Nephron (organoid): ENCODE measurements at regions not wholly inside any gene's neighbourhood (a gene's known extent, or its start where the extent isn't known, plus 50 kb on each side); places are given as distances from the start of the nearest gene placed in this dataset.
"Not testable (repeated sequence)": the region's sequence is repeated elsewhere in the genome, so short reads cannot be mapped to it uniquely, and the experiment has no call there.

Experiments used
- H3K27ac Mint-ChIP-seq, 3 experiments: 2 replicates each; pipeline ENCODE4 v1.8.0; 2020; ENCODE audit warnings: mixed read lengths in 3 of 3, mild to moderate bottlenecking in 2 of 3, moderate library complexity in 1 of 3
- H3K27me3 Mint-ChIP-seq: 2 replicates; pipeline ENCODE4 v1.8.0; 2021; ENCODE audit warnings: low read depth, mild to moderate bottlenecking, moderate library complexity, mixed read lengths
- H3K36me3 Mint-ChIP-seq: 2 replicates; pipeline ENCODE4 v1.8.0; 2020; ENCODE audit warnings: low read depth, mixed read lengths
- H3K4me1 Mint-ChIP-seq: 2 replicates; pipeline ENCODE4 v1.8.0; 2020; ENCODE audit warnings: mixed read lengths
- H3K4me3 Mint-ChIP-seq, 3 experiments: 2 replicates each; pipeline ENCODE4 v1.8.0; 2020; ENCODE audit warnings: mild to moderate bottlenecking in 3 of 3, mixed read lengths in 3 of 3, moderate library complexity in 2 of 3
- H3K9me3 Mint-ChIP-seq: 2 replicates; pipeline ENCODE4 v1.8.0; 2020; ENCODE audit warnings: mixed read lengths
- TF ChIP-seq, protein P1 (sequence below), 3 experiments: fragments of 200-600 bp; sonication (generic); IDR thresholded peaks; one replicate each; pipeline ENCODE4 v1.5.0; 2021; ENCODE audit warnings: antibody characterized with exemption in 3 of 3; ENCODE audit not compliant: unreplicated experiment in 3 of 3

DNA sequence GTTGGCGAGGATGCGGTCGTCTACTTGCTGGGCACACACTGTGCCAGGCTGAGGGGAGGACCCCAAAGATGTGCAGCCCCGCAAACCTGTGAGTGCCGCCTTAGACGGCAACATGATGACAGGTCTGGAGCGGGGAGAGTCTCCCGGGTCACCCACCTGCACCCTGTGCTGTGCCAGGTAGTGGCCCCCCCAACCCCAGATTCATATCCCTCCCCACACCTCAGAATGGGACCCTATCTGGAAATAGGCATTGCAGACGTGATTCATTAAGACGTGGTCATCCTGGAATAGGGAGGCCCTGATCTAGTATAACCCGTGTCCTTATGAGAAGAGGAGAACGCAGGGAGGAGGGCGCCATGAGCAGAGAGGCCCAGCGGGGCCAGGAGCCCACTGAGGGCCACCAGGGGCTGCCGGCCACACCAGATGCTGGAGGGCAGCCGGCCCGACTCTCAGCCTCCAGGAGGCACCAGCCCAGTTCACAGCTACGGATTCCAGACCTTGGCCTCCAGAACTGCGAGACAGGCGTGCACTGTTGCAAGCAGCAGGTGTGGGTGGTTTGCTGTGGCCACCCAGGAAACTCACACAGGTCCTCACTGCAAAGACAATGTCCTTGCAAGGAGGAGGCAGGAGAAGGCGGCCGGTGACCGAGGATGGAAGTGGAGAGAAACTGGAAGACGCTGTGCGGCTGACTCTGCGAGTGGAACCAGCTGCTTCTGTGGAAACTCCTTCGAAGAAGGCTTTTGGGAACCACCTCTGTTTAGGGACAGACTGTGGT lies 131.9 kb upstream of the LPCAT1 start:
- Mint-ChIP-seq H3K36me3 (no peaks in the 10 kb centered on the region), H3K4me3 (no peak overlapping the region), H3K4me1 (no peaks in the 10 kb centered on the region), H3K27ac (no peak overlapping the region), H3K9me3 (no peaks in the 10 kb centered on the region), H3K27me3 (peaks cover 58% of the 10 kb centered on the region)
- TF ChIP-seq, protein P1, sequence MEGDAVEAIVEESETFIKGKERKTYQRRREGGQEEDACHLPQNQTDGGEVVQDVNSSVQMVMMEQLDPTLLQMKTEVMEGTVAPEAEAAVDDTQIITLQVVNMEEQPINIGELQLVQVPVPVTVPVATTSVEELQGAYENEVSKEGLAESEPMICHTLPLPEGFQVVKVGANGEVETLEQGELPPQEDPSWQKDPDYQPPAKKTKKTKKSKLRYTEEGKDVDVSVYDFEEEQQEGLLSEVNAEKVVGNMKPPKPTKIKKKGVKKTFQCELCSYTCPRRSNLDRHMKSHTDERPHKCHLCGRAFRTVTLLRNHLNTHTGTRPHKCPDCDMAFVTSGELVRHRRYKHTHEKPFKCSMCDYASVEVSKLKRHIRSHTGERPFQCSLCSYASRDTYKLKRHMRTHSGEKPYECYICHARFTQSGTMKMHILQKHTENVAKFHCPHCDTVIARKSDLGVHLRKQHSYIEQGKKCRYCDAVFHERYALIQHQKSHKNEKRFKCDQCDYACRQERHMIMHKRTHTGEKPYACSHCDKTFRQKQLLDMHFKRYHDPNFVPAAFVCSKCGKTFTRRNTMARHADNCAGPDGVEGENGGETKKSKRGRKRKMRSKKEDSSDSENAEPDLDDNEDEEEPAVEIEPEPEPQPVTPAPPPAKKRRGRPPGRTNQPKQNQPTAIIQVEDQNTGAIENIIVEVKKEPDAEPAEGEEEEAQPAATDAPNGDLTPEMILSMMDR (IDR thresholded peaks at IDR 0.05; ENCODE audit: unreplicated experiment in 3 of 3): no peak

DNA sequence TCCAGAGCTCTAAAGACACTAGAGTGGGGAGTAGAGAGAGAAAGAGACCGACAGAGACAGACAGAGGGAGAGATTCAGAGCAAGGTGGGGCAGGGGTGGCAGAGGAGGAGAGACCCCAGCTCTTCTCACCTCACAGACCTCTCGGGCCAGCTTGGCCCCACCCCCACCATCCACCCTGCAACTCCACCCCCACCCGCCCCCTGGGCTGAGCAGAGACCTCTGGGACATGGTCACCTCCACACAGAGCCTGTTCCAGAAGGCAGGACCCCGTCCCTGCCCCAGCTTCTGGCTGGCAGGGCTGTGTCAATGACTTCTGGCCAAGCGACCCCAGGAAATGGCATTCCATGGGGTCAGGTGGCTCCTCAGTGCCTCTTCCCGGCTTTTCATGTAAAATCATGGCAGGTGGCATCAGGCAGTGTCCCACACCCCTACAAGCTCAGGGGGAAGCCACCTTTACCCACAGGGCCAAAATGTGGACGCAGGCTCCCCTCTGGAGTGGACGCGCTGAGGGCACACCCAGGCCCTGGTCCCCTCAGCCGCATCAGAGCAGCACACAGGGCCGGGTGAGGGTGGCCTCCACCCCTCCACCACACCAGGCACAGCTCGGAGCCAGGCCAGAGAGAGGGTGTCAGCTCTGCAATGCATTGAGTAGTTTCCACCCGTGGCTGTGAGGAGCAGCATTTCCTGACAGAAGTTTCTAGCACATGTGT lies 131.2 kb upstream of the LPCAT1 start:
- peaks cover 63% of the 10 kb centered on the region for H3K27me3 Mint-ChIP-seq
- H3K9me3 Mint-ChIP-seq: no peaks in the 10 kb centered on the region
- H3K4me1 Mint-ChIP-seq: no peaks in the 10 kb centered on the region
- no peak overlapping the region for H3K4me3 Mint-ChIP-seq
- no peaks in the 10 kb centered on the region for H3K36me3 Mint-ChIP-seq
- H3K27ac Mint-ChIP-seq: no peak overlapping the region
- TF ChIP-seq, protein P1 (IDR thresholded peaks at IDR 0.05; ENCODE audit: unreplicated experiment in 3 of 3): no peak

DNA sequence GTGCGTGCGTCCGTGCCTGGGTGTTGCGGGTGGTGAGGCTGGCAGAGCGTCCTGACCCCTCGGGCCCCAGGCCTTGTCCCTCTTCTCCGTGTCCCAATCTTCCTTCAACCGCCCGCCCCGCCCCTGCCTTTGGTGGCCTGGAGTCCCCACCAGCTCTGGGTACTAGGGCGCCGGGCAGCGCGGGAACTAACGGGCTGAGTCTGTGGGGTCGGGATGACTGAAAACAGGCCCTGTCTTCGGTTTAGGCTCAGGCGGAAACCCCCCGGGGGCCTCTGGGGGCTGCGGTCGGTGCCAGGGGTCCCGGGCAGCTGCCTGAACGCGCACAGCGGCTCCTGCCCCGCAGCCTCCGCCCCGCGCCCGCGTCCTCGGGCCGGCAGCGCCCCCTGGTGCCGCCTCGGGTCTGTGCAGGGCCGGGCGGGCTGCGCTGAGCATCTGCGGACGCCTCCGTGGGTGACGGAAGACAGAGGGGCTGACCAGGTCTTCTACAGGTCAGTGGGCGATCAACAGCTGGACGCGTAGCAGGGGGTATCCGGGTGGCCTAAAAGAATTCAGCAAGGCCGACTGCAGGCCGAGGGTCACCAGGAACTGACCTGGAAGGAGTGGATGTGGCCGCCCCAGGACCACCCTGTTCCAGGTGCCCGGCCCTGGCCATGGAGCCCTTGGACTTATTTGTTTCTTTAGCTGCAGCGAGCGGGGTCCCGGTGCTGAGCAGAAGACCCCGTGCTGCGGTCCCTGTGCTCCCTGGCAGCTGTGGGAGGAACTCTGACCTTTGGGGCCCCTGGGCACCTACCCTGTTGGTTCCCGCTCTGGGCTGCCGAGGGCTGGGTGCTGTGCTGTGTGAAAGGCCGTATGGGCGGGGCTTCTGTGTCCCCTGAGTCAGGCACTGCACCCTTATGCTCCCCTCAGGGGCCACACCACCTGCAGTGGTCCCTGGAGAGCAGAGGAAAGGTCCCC lies 130.2 kb upstream of the LPCAT1 start:
- H3K36me3 Mint-ChIP-seq, H3K4me1 Mint-ChIP-seq, H3K9me3 Mint-ChIP-seq, H3K27ac Mint-ChIP-seq: not testable (repeated sequence)
- TF ChIP-seq, protein P1 (IDR thresholded peaks at IDR 0.05; ENCODE audit: unreplicated experiment in 3 of 3): peak; percentile 50 to 56 (median 53)
- Mint-ChIP-seq H3K4me3 (peak overlapping the region in 1 of 3 experiments; percentile 31), H3K27me3 (peaks cover 71% of the 10 kb centered on the region)

DNA sequence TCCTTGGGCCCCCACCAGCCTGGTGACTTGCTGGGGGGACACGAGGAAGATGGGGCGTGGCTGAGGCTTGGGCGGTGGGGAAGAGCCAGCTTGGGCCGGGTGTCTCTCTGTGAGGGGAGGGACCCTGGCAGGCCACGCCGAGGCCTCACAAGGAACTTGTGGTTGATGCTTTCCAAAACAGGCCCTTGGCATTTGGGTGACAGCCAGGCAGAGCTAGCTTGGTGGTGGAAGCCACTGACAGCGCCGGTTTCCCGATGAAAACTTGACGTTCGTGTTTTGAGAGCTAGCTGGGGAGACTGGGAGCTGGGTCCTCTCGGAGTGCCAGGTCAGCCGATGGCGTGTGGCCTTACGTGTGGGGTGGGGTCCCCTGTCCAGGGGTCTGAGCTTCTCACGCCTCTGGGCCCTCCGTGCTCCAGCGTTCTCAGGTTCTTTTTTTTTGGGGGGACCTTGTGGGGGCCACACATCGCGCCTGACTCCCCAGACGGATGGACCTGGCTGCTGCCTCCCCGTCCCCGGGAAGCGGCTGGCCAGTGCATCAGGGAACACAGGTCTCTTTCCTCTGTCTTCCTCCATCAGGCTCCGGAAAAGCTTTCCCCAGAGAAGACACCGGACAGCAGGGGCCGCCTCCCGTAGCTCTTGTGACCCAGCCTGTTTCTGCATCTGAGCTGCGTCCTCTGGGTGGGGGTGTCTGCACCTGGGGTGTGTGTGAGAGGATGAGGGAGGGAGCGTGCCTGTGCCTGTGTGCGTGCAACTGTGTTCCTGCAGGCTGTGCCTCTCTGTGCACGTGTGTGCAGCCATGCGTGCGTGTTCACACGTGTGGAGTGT lies 129.3 kb upstream of the LPCAT1 start:
- peaks cover 79% of the 10 kb centered on the region for H3K27me3 Mint-ChIP-seq
- no peaks in the 10 kb centered on the region for H3K4me1 Mint-ChIP-seq
- TF ChIP-seq, protein P1 (IDR thresholded peaks at IDR 0.05; ENCODE audit: unreplicated experiment in 3 of 3): no peak
- H3K4me3 Mint-ChIP-seq: peak overlapping the region in 2 of 3 experiments; percentile 19 to 31
- no peaks in the 10 kb centered on the region for H3K9me3 Mint-ChIP-seq
- no peaks in the 10 kb centered on the region for H3K36me3 Mint-ChIP-seq
- no peak overlapping the region for H3K27ac Mint-ChIP-seq
